ENCODE measurements at regions not wholly inside any gene's neighbourhood (a gene's known extent, or its start where the extent isn't known, plus 50 kb on each side); places are given as distances from the start of the nearest gene placed in this dataset.

GRCh38 chr10:33461295-33461640, 126.8 kb upstream of the NRP1 start:
- TF ChIP-seq POLR2AphosphoS5 (IDR thresholded peaks at IDR 0.05; ENCODE audit: low read depth, low read length): no peak
- TF ChIP-seq POLR2A (IDR thresholded peaks at IDR 0.05; ENCODE audit: low read depth, low read length): no peak
- TF ChIP-seq TAF1 (IDR thresholded peaks at IDR 0.05; ENCODE audit: borderline replicate concordance, low read depth, low read length): no peak
